Astrocyte (in vitro differentiated cells and primary cell): ENCODE measurements at regions not wholly inside any gene's neighbourhood (a gene's known extent, or its start where the extent isn't known, plus 50 kb on each side); places are given as distances from the start of the nearest gene placed in this dataset.

Source experiments
- DNase-seq: peaks from one replicate; pipeline ENCODE4 v3.0.0-alpha.2; 2010; ENCODE audit warnings: low read depth
- FAIRE-seq: peaks from 2 replicates; lab custom pipeline; 2011; peaks lifted over from hg19 to GRCh38; lab: Jason Lieb, UNC
- H2AFZ ChIP-seq: 2 replicates; pipeline ENCODE4 v1.6.0; 2012; ENCODE audit warnings: low read depth, low read length, inconsistent platforms
- H3K27ac ChIP-seq: 2 replicates; pipeline ENCODE4 v1.5.1; 2011; ENCODE audit warnings: low read depth, low read length, inconsistent platforms
- H3K27me3 ChIP-seq: 2 replicates; pipeline ENCODE4 v1.6.0; 2011; ENCODE audit warnings: low read length, inconsistent platforms; ENCODE audit not compliant: insufficient read depth
- H3K36me3 ChIP-seq: 2 replicates; pipeline ENCODE4 v1.5.1; 2011; ENCODE audit warnings: low read length, inconsistent platforms; ENCODE audit not compliant: insufficient read depth
- H3K4me1 ChIP-seq: 2 replicates; pipeline ENCODE4 v1.5.1; 2011; ENCODE audit warnings: low read length, inconsistent platforms; ENCODE audit not compliant: insufficient read depth
- H3K4me2 ChIP-seq: 2 replicates; pipeline ENCODE4 v1.6.0; 2012; ENCODE audit warnings: low read length, inconsistent platforms
- H3K4me3 ChIP-seq: 2 replicates; pipeline ENCODE4 v1.5.1; 2011; ENCODE audit warnings: low read depth, mild to moderate bottlenecking, low read length, inconsistent platforms; ENCODE audit not compliant: insufficient read depth
- H3K79me2 ChIP-seq: 2 replicates; pipeline ENCODE4 v1.6.0; 2012; ENCODE audit warnings: mild to moderate bottlenecking, low read length, inconsistent platforms; ENCODE audit not compliant: insufficient read depth
- H3K9ac ChIP-seq: 2 replicates; pipeline ENCODE4 v1.6.0; 2012; ENCODE audit warnings: mild to moderate bottlenecking, low read length, inconsistent platforms
- H3K9me3 ChIP-seq: 2 replicates; pipeline ENCODE4 v1.5.1; 2012; ENCODE audit warnings: low read depth, mild to moderate bottlenecking, low read length, inconsistent platforms; ENCODE audit not compliant: insufficient read depth
- H4K20me1 ChIP-seq: 2 replicates; pipeline ENCODE4 v1.6.0; 2012; ENCODE audit warnings: low read length, inconsistent platforms; ENCODE audit not compliant: insufficient read depth
- H3K27ac Mint-ChIP-seq: one replicate; pipeline ENCODE4 v1.8.0; 2021; ENCODE audit warnings: mild to moderate bottlenecking, mixed read lengths; ENCODE audit not compliant: unreplicated experiment
- H3K27me3 Mint-ChIP-seq: one replicate; pipeline ENCODE4 v1.8.0; 2021; ENCODE audit warnings: low read depth, mixed read lengths; ENCODE audit not compliant: unreplicated experiment
- H3K36me3 Mint-ChIP-seq: one replicate; pipeline ENCODE4 v1.8.0; 2021; ENCODE audit warnings: low read depth, mixed read lengths; ENCODE audit not compliant: unreplicated experiment
- H3K4me1 Mint-ChIP-seq: one replicate; pipeline ENCODE4 v1.8.0; 2021; ENCODE audit warnings: low read depth, mixed read lengths; ENCODE audit not compliant: unreplicated experiment
- H3K4me3 Mint-ChIP-seq: one replicate; pipeline ENCODE4 v1.8.0; 2021; ENCODE audit warnings: mild to moderate bottlenecking, moderate library complexity, mixed read lengths; ENCODE audit not compliant: unreplicated experiment
- H3K9me3 Mint-ChIP-seq: one replicate; pipeline ENCODE4 v1.8.0; 2021; ENCODE audit warnings: mild to moderate bottlenecking, mixed read lengths; ENCODE audit not compliant: unreplicated experiment
- EZH2 ChIP-seq: IDR thresholded peaks from 2 replicates; pipeline ENCODE4 v1.6.1; 2012; ENCODE audit warnings: mild to moderate bottlenecking, low read length, inconsistent platforms; ENCODE audit not compliant: insufficient read depth
- TF ChIP-seq, protein P1 (sequence below): IDR thresholded peaks from 2 replicates; pipeline ENCODE4 v1.5.1; 2011; ENCODE audit warnings: low read depth, mild to moderate bottlenecking, inconsistent platforms, low read length, moderate library complexity; ENCODE audit not compliant: insufficient read depth

DNA sequence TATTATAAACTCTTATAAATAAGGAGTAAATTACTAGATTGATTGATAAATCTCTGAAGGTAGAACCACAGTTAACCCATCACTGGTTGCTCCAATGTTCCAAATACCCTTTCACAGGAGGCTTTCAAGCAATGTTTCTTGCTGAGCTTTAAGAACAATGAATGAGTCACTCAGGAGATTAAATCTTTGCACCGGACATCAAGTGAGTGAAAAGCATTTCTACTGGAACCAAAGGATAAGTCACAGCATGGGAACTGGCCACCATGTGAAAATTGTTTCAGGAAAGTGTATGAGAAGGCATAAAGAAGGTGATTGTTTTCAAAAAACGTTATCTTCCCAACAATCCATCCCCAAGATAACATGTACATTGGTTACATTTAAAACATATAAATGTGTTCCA, 90.6 kb downstream of the CNTN3 start:
- DNase-seq, result peak; percentile 2
- Mint-ChIP-seq H3K9me3 (no peaks in the 10 kb centered on the region), H3K36me3 (no peaks in the 10 kb centered on the region), H3K4me3 (no peak overlapping the region), H3K4me1 (no peaks in the 10 kb centered on the region), H3K27ac (no peak overlapping the region), H3K27me3 (no peaks in the 10 kb centered on the region)
- H3K9ac ChIP-seq, result no peak overlapping the region
- H4K20me1 ChIP-seq, result no peaks in the 10 kb centered on the region
- H3K4me3 ChIP-seq, result no peak overlapping the region
- no peak for TF ChIP-seq EZH2
- TF ChIP-seq, protein P1, sequence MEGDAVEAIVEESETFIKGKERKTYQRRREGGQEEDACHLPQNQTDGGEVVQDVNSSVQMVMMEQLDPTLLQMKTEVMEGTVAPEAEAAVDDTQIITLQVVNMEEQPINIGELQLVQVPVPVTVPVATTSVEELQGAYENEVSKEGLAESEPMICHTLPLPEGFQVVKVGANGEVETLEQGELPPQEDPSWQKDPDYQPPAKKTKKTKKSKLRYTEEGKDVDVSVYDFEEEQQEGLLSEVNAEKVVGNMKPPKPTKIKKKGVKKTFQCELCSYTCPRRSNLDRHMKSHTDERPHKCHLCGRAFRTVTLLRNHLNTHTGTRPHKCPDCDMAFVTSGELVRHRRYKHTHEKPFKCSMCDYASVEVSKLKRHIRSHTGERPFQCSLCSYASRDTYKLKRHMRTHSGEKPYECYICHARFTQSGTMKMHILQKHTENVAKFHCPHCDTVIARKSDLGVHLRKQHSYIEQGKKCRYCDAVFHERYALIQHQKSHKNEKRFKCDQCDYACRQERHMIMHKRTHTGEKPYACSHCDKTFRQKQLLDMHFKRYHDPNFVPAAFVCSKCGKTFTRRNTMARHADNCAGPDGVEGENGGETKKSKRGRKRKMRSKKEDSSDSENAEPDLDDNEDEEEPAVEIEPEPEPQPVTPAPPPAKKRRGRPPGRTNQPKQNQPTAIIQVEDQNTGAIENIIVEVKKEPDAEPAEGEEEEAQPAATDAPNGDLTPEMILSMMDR, result no peak
- H3K4me2 ChIP-seq, result no peak overlapping the region
- H3K36me3 ChIP-seq, result no peaks in the 10 kb centered on the region
- H3K4me1 ChIP-seq, result no peaks in the 10 kb centered on the region
- FAIRE-seq, result no peak
- H3K79me2 ChIP-seq, result no peaks in the 10 kb centered on the region
- H3K9me3 ChIP-seq, result no peaks in the 10 kb centered on the region
- no peak overlapping the region for H3K27ac ChIP-seq
- no peak overlapping the region for H2AFZ ChIP-seq
- no peaks in the 10 kb centered on the region for H3K27me3 ChIP-seq

DNA sequence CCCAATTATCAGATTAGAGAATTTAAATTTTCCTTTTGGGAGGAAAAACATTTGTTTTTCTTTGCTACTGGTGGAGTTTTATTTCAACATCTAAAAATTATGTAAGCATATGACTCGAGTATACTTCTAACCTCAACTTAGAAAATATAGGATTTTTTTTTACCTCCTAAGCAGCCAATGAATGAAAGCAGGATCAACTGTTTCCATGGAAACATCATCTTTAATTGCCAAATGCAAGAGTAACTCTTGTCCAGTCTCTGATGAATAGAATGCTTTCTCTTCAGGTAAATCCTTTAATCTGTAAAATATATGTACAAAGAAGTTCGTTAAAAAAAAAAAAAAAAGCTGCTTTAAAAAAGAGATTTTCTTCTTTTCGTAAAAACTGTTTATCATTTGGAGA, 93.6 kb downstream of the CNTN3 start:
- Mint-ChIP-seq H3K36me3 (no peaks in the 10 kb centered on the region), H3K27me3 (no peaks in the 10 kb centered on the region), H3K4me3 (no peak overlapping the region), H3K9me3 (peaks cover 2% of the 10 kb centered on the region), H3K4me1 (peaks cover 3% of the 10 kb centered on the region), H3K27ac (no peak overlapping the region)
- Histone ChIP-seq H3K9ac (no peak overlapping the region), H3K4me2 (no peak overlapping the region), H3K4me3 (no peak overlapping the region), H3K4me1 (no peaks in the 10 kb centered on the region), H3K27ac (no peak overlapping the region), H4K20me1 (no peaks in the 10 kb centered on the region), H2AFZ (no peak overlapping the region), H3K9me3 (no peaks in the 10 kb centered on the region), H3K27me3 (no peaks in the 10 kb centered on the region), H3K79me2 (no peaks in the 10 kb centered on the region), H3K36me3 (no peaks in the 10 kb centered on the region)
- TF ChIP-seq, protein P1, result no peak
- TF ChIP-seq EZH2, result no peak
- no peak for DNase-seq
- peak; percentile 39 for FAIRE-seq

GRCh38 chr3:74518610-74519009, 95.8 kb downstream of the CNTN3 start:
- H3K4me1 Mint-ChIP-seq, result peaks cover 6% of the 10 kb centered on the region
- Histone ChIP-seq H3K4me3 (no peak overlapping the region), H3K27me3 (no peaks in the 10 kb centered on the region), H3K79me2 (no peaks in the 10 kb centered on the region), H3K36me3 (no peaks in the 10 kb centered on the region), H3K4me2 (no peak overlapping the region), H4K20me1 (no peaks in the 10 kb centered on the region), H3K9me3 (no peaks in the 10 kb centered on the region), H3K9ac (no peak overlapping the region), H2AFZ (no peak overlapping the region), H3K4me1 (no peaks in the 10 kb centered on the region), H3K27ac (no peak overlapping the region)
- no peaks in the 10 kb centered on the region for H3K36me3 Mint-ChIP-seq
- peak; percentile 49 for FAIRE-seq
- H3K27ac Mint-ChIP-seq, result no peak overlapping the region
- H3K4me3 Mint-ChIP-seq, result no peak overlapping the region
- DNase-seq, result no peak
- TF ChIP-seq, protein P1, result no peak
- TF ChIP-seq EZH2, result no peak
- H3K9me3 Mint-ChIP-seq, result peaks cover 4% of the 10 kb centered on the region
- no peaks in the 10 kb centered on the region for H3K27me3 Mint-ChIP-seq
